CD8-positive, alpha-beta memory T cell (primary cell): ENCODE measurements at regions not wholly inside any gene's neighbourhood (a gene's known extent, or its start where the extent isn't known, plus 50 kb on each side); places are given as distances from the start of the nearest gene placed in this dataset.

Experiments used
- CTCF ChIA-PET: fragments of 350-600 bp; sonication (Branson Sonifier 250); formaldehyde crosslinking; loops from one replicate; lab custom pipeline; 2021; ENCODE audit warnings: antibody characterized with exemption; lab: Charles Lee
- POLR2A ChIA-PET: fragments of 350-600 bp; sonication (Branson Sonifier 250); formaldehyde crosslinking; loops from one replicate; lab custom pipeline; 2021; ENCODE audit warnings: antibody characterized with exemption; lab: Charles Lee
- DNase-seq, 5 donors: peaks; one replicate each; pipeline versions ENCODE4 v3.0.0 to v3.0.0-alpha.2; 2020 to 2022; ENCODE audit warnings: mixed read lengths in 1 of 5
- H3K27ac ChIP-seq: one replicate; pipeline ENCODE4 v1.7.0; 2013; ENCODE audit warnings: low read depth, mild to moderate bottlenecking, low read length, moderate library complexity
- H3K27me3 ChIP-seq: 2 replicates; pipeline ENCODE4 v1.7.0; 2013; ENCODE audit warnings: low read length, mild to moderate bottlenecking; ENCODE audit not compliant: insufficient read depth, poor library complexity, severe bottlenecking
- H3K36me3 ChIP-seq: 2 replicates; pipeline ENCODE4 v1.7.0; 2013; ENCODE audit warnings: mild to moderate bottlenecking, low read length, moderate library complexity; ENCODE audit not compliant: insufficient read depth
- H3K4me1 ChIP-seq: 2 replicates; pipeline ENCODE4 v1.7.0; 2013; ENCODE audit warnings: mild to moderate bottlenecking, low read length, moderate library complexity; ENCODE audit not compliant: insufficient read depth
- H3K4me3 ChIP-seq: 2 replicates; pipeline ENCODE4 v1.7.0; 2013; ENCODE audit warnings: mild to moderate bottlenecking, low read length
- H3K9me3 ChIP-seq: 2 replicates; pipeline ENCODE4 v1.7.0; 2013; ENCODE audit warnings: mild to moderate bottlenecking, low read length
- H3K27ac Mint-ChIP-seq, 8 donors: one replicate each; pipeline ENCODE4 v1.8.0; 2020 to 2021; ENCODE audit warnings: mixed read lengths in 8 of 8, mild to moderate bottlenecking in 6 of 8, inconsistent platforms in 3 of 8, moderate library complexity in 3 of 8
- H3K27me3 Mint-ChIP-seq, 2 donors: one replicate each; pipeline ENCODE4 v1.8.0; 2020 to 2021; ENCODE audit warnings: mixed read lengths in 2 of 2, mild to moderate bottlenecking in 1 of 2, moderate library complexity in 1 of 2
- H3K36me3 Mint-ChIP-seq, 3 donors: one replicate each; pipeline ENCODE4 v1.8.0; 2020 to 2021; ENCODE audit warnings: mixed read lengths in 3 of 3, inconsistent platforms in 1 of 3, mild to moderate bottlenecking in 1 of 3
- H3K4me1 Mint-ChIP-seq, 3 donors: one replicate each; pipeline ENCODE4 v1.8.0; 2020 to 2021; ENCODE audit warnings: mixed read lengths in 3 of 3, inconsistent platforms in 1 of 3, mild to moderate bottlenecking in 1 of 3
- H3K4me3 Mint-ChIP-seq, 7 donors: one replicate each; pipeline ENCODE4 v1.8.0; 2020 to 2021; ENCODE audit warnings: mixed read lengths in 7 of 7, mild to moderate bottlenecking in 6 of 7, moderate library complexity in 4 of 7, inconsistent platforms in 2 of 7
- H3K9me3 Mint-ChIP-seq, 5 donors: one replicate each; pipeline ENCODE4 v1.8.0; 2020 to 2022; ENCODE audit warnings: mixed read lengths in 5 of 5, mild to moderate bottlenecking in 3 of 5, moderate library complexity in 2 of 5, inconsistent platforms in 1 of 5

DNA sequence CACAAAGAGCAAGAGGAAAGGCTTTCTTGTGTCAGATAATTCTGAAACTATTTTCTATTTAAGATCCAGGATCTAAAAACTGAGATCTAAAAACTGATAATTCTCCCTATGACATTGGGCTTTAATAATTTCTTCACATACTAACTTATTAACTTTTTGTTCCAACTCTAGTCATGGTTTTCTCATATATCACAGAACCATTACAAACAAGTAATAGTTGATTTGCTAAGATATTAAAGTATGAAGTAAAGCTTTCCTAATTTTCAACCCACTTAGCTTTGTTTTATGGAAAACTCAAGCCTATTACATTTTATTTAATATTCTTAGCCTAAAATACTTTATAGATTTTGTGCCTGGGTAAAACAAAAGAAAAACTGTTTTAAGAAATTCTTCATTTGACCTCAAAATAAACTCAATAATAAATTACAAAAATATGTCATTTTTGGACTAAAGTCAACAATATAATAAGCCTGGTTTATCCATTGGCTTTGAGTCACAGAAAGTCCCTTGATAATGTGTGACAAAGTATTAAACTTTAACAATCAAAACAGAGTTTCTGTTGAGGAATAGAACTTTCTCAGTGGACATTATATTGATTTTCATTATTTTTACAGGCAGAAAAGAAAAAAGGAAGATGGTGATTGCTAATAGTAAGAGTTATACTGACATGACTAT lies 1142.9 kb upstream of the SORCS1 start:
- Histone ChIP-seq H3K27ac (no peak overlapping the region), H3K4me3 (no peak overlapping the region), H3K9me3 (no peaks in the 10 kb centered on the region), H3K4me1 (no peaks in the 10 kb centered on the region), H3K36me3 (no peaks in the 10 kb centered on the region), H3K27me3 (no peaks in the 10 kb centered on the region)
- H3K4me1 Mint-ChIP-seq, result no peaks in the 10 kb centered on the region
- CTCF ChIA-PET, result no interaction called here
- H3K27me3 Mint-ChIP-seq, result no peaks in the 10 kb centered on the region
- no peaks in the 10 kb centered on the region for H3K36me3 Mint-ChIP-seq
- H3K27ac Mint-ChIP-seq, result no peak overlapping the region
- H3K9me3 Mint-ChIP-seq, result peaks cover 2 to 21% (median 4%) of the 10 kb centered on the region in 5 donors
- no peak for DNase-seq
- no peak overlapping the region for H3K4me3 Mint-ChIP-seq
- POLR2A ChIA-PET, result no interaction called here

DNA sequence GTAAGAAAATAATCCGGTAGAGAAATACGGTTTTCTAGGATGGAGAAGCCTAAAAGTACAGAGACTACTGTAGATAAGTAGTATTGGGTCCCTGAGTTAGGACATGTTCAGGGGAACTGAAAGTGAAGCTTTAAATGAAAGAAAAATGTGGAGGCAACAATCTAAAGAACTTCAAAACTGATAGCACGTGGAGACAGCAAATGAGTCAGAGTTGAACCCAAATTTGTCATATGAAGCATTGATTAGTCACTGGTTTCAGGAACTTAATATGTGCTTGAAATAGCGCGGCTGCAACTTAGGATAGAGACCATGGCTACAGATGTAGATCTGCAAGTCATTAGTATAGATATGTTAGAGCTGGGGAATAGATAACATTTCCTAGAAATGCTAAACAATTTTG lies 1138.6 kb upstream of the SORCS1 start:
- DNase-seq, result no peak
- Mint-ChIP-seq H3K9me3 (peaks cover 3 to 22% (median 4%) of the 10 kb centered on the region in 5 donors), H3K4me3 (no peak overlapping the region), H3K27ac (no peak overlapping the region), H3K4me1 (no peaks in the 10 kb centered on the region), H3K36me3 (no peaks in the 10 kb centered on the region), H3K27me3 (no peaks in the 10 kb centered on the region)
- Histone ChIP-seq H3K27me3 (no peaks in the 10 kb centered on the region), H3K9me3 (no peaks in the 10 kb centered on the region), H3K4me1 (no peaks in the 10 kb centered on the region), H3K36me3 (no peaks in the 10 kb centered on the region), H3K4me3 (no peak overlapping the region), H3K27ac (no peak overlapping the region)
- ChIA-PET CTCF (no interaction called here), POLR2A (no interaction called here)

DNA sequence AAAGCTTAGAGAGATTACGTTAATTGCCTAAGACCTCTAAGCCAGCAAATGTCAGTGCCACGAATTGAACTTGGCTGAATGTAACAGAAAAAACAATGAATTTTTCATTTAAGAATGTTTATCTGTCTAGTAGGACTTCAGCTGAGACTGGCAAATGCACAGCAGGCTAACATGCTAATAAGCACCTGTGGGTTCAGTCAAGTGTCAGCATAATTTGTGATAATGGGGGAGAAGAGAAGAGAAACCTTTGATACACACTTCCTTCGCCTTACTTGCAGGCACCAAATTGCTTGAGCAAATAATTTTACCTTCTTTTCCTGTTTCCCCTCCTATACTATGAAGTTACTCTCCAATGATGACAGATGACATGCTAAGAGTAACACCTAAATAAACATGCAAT lies 1136.5 kb upstream of the SORCS1 start:
- Histone ChIP-seq H3K27ac (no peak overlapping the region), H3K4me3 (no peak overlapping the region), H3K27me3 (no peaks in the 10 kb centered on the region), H3K4me1 (no peaks in the 10 kb centered on the region), H3K9me3 (no peaks in the 10 kb centered on the region), H3K36me3 (no peaks in the 10 kb centered on the region)
- Mint-ChIP-seq H3K27ac (no peak overlapping the region), H3K36me3 (no peaks in the 10 kb centered on the region), H3K27me3 (no peaks in the 10 kb centered on the region), H3K4me1 (no peaks in the 10 kb centered on the region), H3K9me3 (peaks cover 3 to 28% (median 4%) of the 10 kb centered on the region in 5 donors), H3K4me3 (no peak overlapping the region)
- POLR2A ChIA-PET, result no interaction called here
- CTCF ChIA-PET, result no interaction called here
- no peak for DNase-seq

DNA sequence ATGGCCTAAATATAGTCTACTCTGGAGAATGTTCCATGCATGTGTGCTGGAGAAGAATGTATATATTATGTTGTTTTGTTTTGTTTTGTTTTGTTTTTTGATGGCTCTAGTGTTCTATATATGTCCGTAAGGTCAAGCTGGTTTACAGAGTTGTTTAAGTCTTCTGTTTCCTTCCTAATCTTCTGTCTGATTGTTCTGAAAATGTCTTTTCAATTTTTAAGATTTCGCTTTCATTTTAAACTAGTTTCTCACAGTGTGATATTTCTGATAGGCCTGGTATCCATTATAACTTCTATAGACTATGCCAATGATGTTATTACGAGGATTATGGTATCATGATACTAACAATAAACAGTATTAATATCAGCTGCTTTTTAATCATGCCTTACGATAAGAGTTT lies 1126.3 kb upstream of the SORCS1 start:
- DNase-seq, result no peak
- no peak overlapping the region for H3K27ac ChIP-seq
- no peaks in the 10 kb centered on the region for H3K9me3 ChIP-seq
- H3K27me3 ChIP-seq, result no peaks in the 10 kb centered on the region
- no peak overlapping the region for H3K27ac Mint-ChIP-seq
- ChIA-PET POLR2A (no interaction called here), CTCF (no interaction called here)
- H3K4me3 Mint-ChIP-seq, result no peak overlapping the region
- H3K4me1 ChIP-seq, result no peaks in the 10 kb centered on the region
- no peaks in the 10 kb centered on the region for H3K27me3 Mint-ChIP-seq
- H3K36me3 Mint-ChIP-seq, result no peaks in the 10 kb centered on the region
- H3K4me1 Mint-ChIP-seq, result no peaks in the 10 kb centered on the region
- H3K9me3 Mint-ChIP-seq, result peaks cover 3 to 44% (median 11%) of the 10 kb centered on the region in 5 donors
- no peak overlapping the region for H3K4me3 ChIP-seq
- H3K36me3 ChIP-seq, result no peaks in the 10 kb centered on the region

DNA sequence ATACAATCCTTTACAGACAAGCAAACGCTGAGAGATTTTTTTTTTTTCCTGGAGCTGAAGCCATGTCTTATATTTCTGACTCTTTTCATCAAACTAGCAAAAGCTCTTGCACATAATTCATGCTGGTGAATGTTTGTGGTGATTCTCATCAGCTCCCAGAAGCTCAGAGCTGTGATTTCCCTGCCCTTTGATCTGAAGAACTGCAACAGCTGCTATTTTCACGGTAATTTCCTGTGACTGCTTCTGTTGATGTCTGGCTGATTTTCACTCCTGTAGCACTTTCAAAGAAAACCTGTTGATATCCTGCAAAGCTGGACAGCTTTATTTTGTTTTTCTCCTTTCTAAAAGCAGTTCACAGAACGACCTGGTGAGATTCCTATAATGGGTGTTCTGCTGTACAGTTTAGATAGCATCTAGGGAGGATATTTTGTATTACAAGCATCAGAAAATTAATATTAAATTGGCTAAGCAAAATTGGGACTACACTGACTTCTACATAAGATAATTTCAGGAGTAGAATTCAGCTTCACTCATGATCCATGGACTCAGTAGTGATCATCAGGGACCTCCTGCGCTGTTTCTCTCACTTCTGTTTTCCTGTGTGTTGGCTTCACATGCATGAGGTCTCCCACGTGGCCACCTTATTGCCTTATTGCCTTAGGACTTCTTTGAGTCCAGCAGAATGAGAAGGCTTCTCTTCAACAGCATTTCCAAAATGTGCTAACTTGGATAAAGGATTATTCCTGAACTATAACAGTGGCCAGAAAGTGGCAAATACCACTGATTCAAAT lies 1111.6 kb upstream of the SORCS1 start:
- Histone ChIP-seq H3K36me3 (no peaks in the 10 kb centered on the region), H3K4me1 (no peaks in the 10 kb centered on the region), H3K4me3 (no peak overlapping the region), H3K9me3 (no peaks in the 10 kb centered on the region), H3K27ac (no peak overlapping the region), H3K27me3 (no peaks in the 10 kb centered on the region)
- no peak overlapping the region for H3K4me3 Mint-ChIP-seq
- no peaks in the 10 kb centered on the region for H3K27me3 Mint-ChIP-seq
- no peaks in the 10 kb centered on the region for H3K4me1 Mint-ChIP-seq
- peaks cover 2 to 18% (median 8%) of the 10 kb centered on the region in 5 donors for H3K9me3 Mint-ChIP-seq
- DNase-seq, result no peak
- CTCF ChIA-PET, result no interaction called here
- H3K36me3 Mint-ChIP-seq, result no peaks in the 10 kb centered on the region
- POLR2A ChIA-PET, result no interaction called here
- H3K27ac Mint-ChIP-seq, result no peak overlapping the region

DNA sequence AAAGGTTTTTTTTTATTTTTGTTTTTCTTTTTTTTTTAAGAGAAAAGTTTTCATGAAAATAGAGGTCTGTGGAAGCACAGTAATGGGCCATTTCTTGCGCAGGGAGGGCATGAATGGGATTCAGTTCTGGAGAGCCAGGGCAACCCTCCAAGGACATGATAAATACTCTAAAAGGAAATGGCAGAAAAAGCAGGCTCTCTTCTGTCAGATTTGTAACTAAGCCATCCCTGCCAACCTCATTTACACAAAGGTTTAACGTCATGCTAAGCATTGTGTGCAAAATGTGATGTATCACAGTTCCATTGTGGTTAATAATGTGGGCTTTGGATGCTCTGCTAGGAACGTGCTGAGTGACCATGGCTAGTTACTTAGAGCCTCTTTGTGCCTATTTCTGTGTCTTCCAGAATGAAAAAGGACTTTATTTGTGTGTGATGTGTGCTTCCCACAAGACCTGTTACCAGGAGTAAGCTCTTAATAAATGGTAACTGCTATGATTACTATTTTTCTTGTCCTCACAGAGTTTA lies 1095.9 kb upstream of the SORCS1 start:
- no peaks in the 10 kb centered on the region for H3K36me3 ChIP-seq
- H3K27me3 Mint-ChIP-seq, result no peaks in the 10 kb centered on the region
- H3K4me3 ChIP-seq, result no peak overlapping the region
- DNase-seq, result no peak
- no peaks in the 10 kb centered on the region for H3K27me3 ChIP-seq
- no peak overlapping the region for H3K4me3 Mint-ChIP-seq
- H3K27ac ChIP-seq, result no peak overlapping the region
- CTCF ChIA-PET, result no interaction called here
- no peaks in the 10 kb centered on the region for H3K4me1 ChIP-seq
- H3K4me1 Mint-ChIP-seq, result no peaks in the 10 kb centered on the region
- POLR2A ChIA-PET, result no interaction called here
- H3K9me3 Mint-ChIP-seq, result peaks cover 0 to 9% (median 7%) of the 10 kb centered on the region in 5 donors
- no peaks in the 10 kb centered on the region for H3K9me3 ChIP-seq
- H3K36me3 Mint-ChIP-seq, result no peaks in the 10 kb centered on the region
- H3K27ac Mint-ChIP-seq, result no peak overlapping the region

DNA sequence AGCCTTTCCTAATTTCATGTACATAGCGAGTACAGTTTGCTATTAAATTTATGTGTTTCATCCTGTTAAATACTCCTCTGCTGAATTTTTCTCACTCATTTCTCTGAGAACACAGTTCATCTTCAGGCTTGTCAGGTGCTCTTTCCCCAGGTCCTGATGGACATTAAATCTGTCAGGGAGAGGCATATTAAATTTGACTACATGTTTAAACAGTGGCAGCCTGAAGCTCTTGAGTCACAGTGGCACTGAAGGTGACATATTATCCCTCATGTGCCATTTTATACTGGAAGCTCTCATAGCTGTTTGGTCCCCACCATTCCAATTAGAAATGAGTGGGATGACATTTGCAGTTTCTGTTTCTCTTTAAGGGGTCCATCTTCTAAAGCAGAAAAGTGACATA lies 1089.6 kb upstream of the SORCS1 start:
- H3K27ac Mint-ChIP-seq, result no peak overlapping the region
- H3K9me3 Mint-ChIP-seq, result peaks cover 2 to 14% (median 11%) of the 10 kb centered on the region in 5 donors
- no peak overlapping the region for H3K27ac ChIP-seq
- no peaks in the 10 kb centered on the region for H3K27me3 ChIP-seq
- no peak overlapping the region for H3K4me3 Mint-ChIP-seq
- H3K36me3 Mint-ChIP-seq, result no peaks in the 10 kb centered on the region
- ChIA-PET CTCF (no interaction called here), POLR2A (no interaction called here)
- DNase-seq, result no peak
- H3K27me3 Mint-ChIP-seq, result no peaks in the 10 kb centered on the region
- no peaks in the 10 kb centered on the region for H3K36me3 ChIP-seq
- no peaks in the 10 kb centered on the region for H3K4me1 ChIP-seq
- no peaks in the 10 kb centered on the region for H3K4me1 Mint-ChIP-seq
- no peak overlapping the region for H3K4me3 ChIP-seq
- no peaks in the 10 kb centered on the region for H3K9me3 ChIP-seq

DNA sequence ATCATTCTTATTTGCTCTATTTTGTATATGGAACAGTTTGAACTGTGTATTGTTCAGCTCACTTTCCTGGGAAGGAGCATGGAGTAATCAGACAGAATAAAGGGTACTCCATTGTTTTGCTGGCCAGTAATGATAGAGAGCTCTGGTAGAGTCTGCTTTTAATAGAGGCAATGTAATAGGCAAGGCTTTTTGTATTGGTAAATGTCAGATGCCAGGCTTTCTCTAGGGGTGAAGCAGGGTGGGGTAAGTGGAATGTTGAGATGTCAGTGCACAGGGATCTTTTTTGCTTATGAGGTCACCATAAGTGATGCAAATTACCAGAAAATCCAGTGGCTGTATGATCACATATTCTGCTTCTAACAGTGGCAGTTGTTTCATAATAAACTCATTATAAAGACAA lies 1088.3 kb upstream of the SORCS1 start:
- Mint-ChIP-seq H3K27ac (no peak overlapping the region), H3K9me3 (peaks cover 2 to 24% (median 10%) of the 10 kb centered on the region in 5 donors), H3K4me3 (no peak overlapping the region), H3K27me3 (no peaks in the 10 kb centered on the region), H3K36me3 (no peaks in the 10 kb centered on the region), H3K4me1 (no peaks in the 10 kb centered on the region)
- Histone ChIP-seq H3K9me3 (no peaks in the 10 kb centered on the region), H3K4me3 (no peak overlapping the region), H3K36me3 (no peaks in the 10 kb centered on the region), H3K27me3 (no peaks in the 10 kb centered on the region), H3K4me1 (no peaks in the 10 kb centered on the region), H3K27ac (no peak overlapping the region)
- CTCF ChIA-PET, result no interaction called here
- no peak for DNase-seq
- POLR2A ChIA-PET, result no interaction called here
